GM18907 (cell line): ENCODE measurements at regions not wholly inside any gene's neighbourhood (a gene's known extent, or its start where the extent isn't known, plus 50 kb on each side); places are given as distances from the start of the nearest gene placed in this dataset.

ENCODE experiments used
- ATAC-seq: cut with Tn5 transposase; IDR thresholded peaks from one replicate; pipeline ENCODE4 v1.9.1; 2021; ENCODE audit warnings: mild to moderate bottlenecking, moderate library complexity; ENCODE audit not compliant: unreplicated experiment

- no peak for ATAC-seq
These were observed 70.8 kb upstream of the SIM2 start for GRCh38 chr21:36628106-36628505.

- ATAC-seq = no peak
These were observed 70.0 kb upstream of the SIM2 start for GRCh38 chr21:36628761-36629460.

GRCh38 chr21:36630485-36631206, 68.3 kb upstream of the SIM2 start:
- no peak for ATAC-seq

DNA sequence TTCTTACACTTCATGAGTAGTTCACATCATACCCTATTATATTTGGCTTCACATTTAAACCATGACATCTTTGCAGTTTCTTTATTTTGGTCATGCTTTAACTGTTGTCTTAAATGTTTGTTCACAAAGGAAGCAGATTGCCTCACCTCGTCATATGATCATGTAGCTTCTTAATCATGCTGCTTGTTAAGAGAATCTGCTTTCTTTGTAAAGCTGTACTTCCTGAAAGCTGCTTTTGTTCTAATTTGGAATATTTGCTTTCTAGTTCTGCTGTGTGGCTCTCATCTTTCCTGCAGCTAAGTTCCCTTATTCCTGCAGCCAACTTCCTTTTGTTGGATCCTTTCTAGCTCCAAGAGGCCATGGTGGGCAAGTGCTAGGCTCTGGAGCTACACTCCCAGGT, 62.9 kb upstream of the SIM2 start:
- no peak for ATAC-seq

- no peak for ATAC-seq
These were observed 62.5 kb upstream of the SIM2 start for GRCh38 chr21:36636439-36636838.

- no peak for ATAC-seq
These were observed 59.1 kb upstream of the SIM2 start for GRCh38 chr21:36639769-36640168.

DNA sequence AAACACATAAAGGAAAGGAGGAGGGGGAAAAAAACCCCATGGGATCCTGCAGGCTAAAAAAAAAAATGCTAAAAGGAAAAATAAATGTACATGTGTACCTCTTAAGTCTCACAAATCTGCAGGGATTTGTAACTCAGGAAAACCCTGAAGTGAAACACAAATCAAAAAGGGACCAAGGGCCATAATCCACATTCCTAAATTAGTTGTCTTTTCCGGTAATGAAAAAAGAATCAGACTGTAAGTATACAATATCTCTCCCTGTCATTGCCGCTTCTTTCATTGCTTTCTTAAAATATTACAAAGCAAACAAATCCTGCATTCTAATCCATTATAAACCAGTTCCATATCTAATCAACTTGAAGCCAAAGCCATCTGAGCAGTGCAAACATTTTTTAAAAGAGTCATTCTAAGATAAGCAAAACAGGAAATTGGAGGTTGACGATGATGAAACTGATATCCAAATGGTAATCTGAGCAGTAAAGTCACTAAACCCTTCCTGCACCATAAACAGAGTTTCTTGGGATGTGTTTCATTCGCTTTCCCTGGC, 58.7 kb upstream of the SIM2 start:
- no peak for ATAC-seq

DNA sequence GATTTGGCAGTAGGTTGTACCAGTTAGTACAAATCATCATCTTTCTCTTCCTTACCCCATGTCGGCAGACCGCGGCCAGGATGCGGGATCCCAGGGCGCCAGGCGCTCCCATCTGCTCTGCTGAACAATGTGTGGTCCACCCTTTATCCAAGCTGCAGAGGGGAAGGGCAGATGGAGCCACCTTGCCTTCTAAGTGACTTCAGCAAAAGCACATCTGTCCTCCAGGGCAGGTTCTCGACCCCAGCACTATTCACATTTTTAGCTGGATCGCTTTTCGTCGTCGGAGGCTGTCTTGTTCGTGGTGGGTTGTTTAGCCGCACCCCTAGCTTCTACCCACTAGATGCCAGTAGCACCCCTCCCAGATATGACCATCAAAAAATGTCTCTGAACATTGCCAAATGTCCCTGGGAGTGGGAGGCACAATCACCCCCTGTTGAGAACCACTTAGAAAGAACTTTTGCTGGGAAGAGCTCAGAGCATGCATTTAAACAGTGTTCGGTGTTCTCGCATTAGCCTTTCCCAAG, 58.1 kb upstream of the SIM2 start:
- no peak for ATAC-seq

GRCh38 chr21:36641346-36641745, 57.6 kb upstream of the SIM2 start:
- ATAC-seq = no peak

- no peak for ATAC-seq
These were observed 57.0 kb upstream of the SIM2 start for GRCh38 chr21:36641886-36642285.

- no peak for ATAC-seq
These were observed 56.1 kb upstream of the SIM2 start for GRCh38 chr21:36642777-36643176.

DNA sequence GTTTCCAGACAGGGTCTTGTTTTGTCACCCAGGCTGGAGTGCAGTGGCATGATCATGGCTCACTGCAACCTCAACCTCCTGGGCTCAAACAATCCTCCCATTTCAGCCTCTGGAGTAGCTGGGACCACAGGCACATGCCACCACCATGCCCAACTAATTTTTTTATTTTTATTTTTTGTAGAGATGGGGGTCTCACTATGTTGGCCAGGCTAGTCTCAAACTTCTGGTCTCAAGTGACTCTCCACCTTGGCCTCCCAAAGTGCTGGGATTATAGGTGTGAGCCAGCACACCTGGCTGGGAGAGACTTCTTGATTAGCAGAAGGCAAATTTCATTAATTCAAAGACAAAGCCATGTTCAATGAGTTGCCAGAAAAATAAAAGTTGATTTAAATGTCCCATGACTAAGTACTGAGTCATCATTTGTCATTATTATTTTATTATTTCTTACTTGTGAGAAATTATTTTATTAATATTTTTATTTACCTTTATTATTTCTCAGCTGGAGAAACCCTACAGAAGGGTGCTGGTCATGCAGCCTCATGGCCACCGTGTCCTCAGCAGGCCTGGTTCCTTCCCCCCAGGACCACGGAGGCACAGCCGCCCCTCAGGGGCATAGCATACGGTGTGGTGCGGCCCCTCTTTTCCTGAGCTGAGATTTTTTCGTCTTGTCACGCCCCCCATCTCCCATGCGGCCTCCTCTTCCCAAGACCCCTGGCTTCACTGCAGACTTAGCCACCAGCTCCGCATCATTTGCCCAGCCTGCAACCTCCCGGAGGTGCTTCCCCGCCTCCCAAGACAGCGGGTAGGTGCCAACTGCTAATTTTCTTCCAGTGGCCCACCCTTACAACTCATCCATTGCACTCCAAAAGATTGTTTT, 55.3 kb upstream of the SIM2 start:
- no peak for ATAC-seq

- ATAC-seq = no peak
These were observed 52.9 kb upstream of the SIM2 start for GRCh38 chr21:36646011-36646410.

- no peak for ATAC-seq
These were observed 52.3 kb upstream of the SIM2 start for GRCh38 chr21:36646645-36647044.

GRCh38 chr21:36647279-36648093, 51.4 kb upstream of the SIM2 start:
- ATAC-seq = no peak
